ENCODE measurements at regions not wholly inside any gene's neighbourhood (a gene's known extent, or its start where the extent isn't known, plus 50 kb on each side); places are given as distances from the start of the nearest gene placed in this dataset.
"Not testable (repeated sequence)": the region's sequence is repeated elsewhere in the genome, so short reads cannot be mapped to it uniquely, and the experiment has no call there.

GRCh38 chr9:105119156-105119555 lies 125.3 kb upstream of the SLC44A1 start:
- H3K27ac Mint-ChIP-seq, result no peak overlapping the region
- no peaks in the 10 kb centered on the region for H3K27me3 Mint-ChIP-seq
- H3K9me3 Mint-ChIP-seq, result no peaks in the 10 kb centered on the region
- H3K4me3 Mint-ChIP-seq, result no peak overlapping the region
- ATAC-seq (replicated peaks) (no peak), DNase-seq (no peak)
- H3K36me3 Mint-ChIP-seq, result no peaks in the 10 kb centered on the region
- H3K4me1 Mint-ChIP-seq, result peaks cover 17 to 21% of the 10 kb centered on the region in 2 donors

- ATAC-seq (replicated peaks), result no peak
- DNase-seq, result no peak
- Mint-ChIP-seq H3K4me3 (no peak overlapping the region), H3K9me3 (no peaks in the 10 kb centered on the region), H3K36me3 (no peaks in the 10 kb centered on the region), H3K4me1 (peaks cover 0 to 3% of the 10 kb centered on the region in 2 donors), H3K27me3 (no peaks in the 10 kb centered on the region), H3K27ac (no peak overlapping the region)
Measured at GRCh38 chr9:105121861-105122430, 122.5 kb upstream of the SLC44A1 start.

GRCh38 chr9:105124598-105124997 lies 119.9 kb upstream of the SLC44A1 start:
- peaks cover 15 to 17% of the 10 kb centered on the region in 2 donors for H3K4me1 Mint-ChIP-seq
- H3K27ac Mint-ChIP-seq; ATAC-seq (replicated peaks); H3K4me3 Mint-ChIP-seq; H3K27me3 Mint-ChIP-seq; DNase-seq; H3K9me3 Mint-ChIP-seq; H3K36me3 Mint-ChIP-seq: not testable (repeated sequence)

DNA sequence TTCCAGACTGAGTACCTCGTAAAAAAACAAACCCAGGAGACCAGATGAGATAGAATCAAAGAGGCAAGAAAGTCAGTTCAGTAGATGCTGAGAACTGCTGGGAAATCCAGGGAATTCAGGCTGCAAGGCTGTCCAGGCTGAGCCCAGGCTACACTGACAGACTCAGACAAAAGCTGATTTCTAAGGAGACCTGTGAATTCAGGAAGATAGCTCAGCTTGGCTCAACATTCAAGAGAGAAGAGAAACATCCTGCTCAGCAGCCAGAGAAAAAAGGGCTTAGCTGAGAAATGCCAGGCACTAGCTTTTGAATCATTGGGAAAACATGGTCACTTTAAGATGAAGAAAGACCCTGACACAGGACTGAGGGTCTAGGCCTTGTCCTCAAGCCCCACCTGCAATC lies 118.2 kb upstream of the SLC44A1 start:
- ATAC-seq (replicated peaks) (no peak), DNase-seq (no peak)
- Mint-ChIP-seq H3K4me3 (no peak overlapping the region), H3K4me1 (peaks cover 16 to 17% of the 10 kb centered on the region in 2 donors), H3K27me3 (no peaks in the 10 kb centered on the region), H3K27ac (no peak overlapping the region), H3K9me3 (no peaks in the 10 kb centered on the region), H3K36me3 (no peaks in the 10 kb centered on the region)

DNA sequence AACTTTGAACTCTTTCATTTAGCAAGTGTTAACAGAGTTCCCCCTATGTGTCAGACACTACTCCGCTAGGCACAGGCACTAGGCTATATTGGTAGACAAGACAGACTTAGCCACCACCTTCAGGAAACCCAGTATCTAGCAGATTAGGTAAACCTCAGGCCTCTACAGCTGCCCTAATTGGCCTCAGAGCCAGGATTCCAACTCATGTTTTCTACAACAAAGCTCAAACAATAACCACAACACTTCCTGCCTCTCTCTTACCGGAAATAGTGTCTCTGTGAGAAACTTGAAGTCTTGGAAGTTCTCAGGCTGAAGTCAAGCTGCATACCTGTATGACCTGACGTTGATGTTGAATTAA lies 116.6 kb upstream of the SLC44A1 start:
- Mint-ChIP-seq H3K27ac (peak overlapping the region; percentile 25), H3K36me3 (no peaks in the 10 kb centered on the region), H3K27me3 (no peaks in the 10 kb centered on the region), H3K4me1 (peaks cover 14 to 17% of the 10 kb centered on the region in 2 donors), H3K4me3 (no peak overlapping the region), H3K9me3 (no peaks in the 10 kb centered on the region)
- DNase-seq, result no peak
- ATAC-seq (replicated peaks), result peak; percentile 79 to 86

DNA sequence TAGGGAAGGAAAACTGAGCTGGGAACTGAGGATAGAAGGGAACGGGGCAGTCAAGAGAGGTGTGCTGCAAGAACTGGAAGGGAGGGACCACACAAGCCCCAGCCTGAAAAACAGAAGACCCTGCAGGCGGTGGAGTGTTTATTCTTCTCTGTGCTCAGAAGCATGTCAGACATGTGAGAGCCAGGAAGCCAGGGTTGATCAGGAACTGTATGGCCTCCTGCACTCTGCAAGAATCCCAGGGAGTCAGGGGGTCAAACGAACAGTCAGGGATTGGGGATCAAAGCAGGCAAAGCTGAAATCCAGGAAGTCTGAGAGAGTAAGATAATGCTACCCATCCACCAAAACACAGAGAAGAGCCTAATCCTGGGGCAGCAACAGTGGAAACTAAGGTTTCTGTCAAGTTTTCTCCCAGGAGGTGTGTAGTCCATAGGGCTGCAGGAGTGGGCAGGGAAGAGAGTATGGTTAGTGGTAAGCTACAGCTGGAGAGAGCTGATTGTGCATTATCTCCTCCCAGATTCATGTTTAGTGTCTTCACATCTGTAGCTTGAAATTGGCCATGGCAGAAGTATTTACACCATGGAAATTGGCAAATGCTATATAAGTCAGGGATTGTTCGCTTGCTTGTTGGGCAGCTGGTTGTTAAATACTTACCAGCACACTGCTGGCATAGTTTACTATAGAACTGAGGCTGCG lies 115.4 kb upstream of the SLC44A1 start:
- Mint-ChIP-seq H3K27me3 (no peaks in the 10 kb centered on the region), H3K36me3 (no peaks in the 10 kb centered on the region), H3K4me3 (no peak overlapping the region), H3K27ac (no peak overlapping the region), H3K4me1 (peaks cover 14 to 17% of the 10 kb centered on the region in 2 donors), H3K9me3 (no peaks in the 10 kb centered on the region)
- DNase-seq, result no peak
- ATAC-seq (replicated peaks), result no peak

DNA sequence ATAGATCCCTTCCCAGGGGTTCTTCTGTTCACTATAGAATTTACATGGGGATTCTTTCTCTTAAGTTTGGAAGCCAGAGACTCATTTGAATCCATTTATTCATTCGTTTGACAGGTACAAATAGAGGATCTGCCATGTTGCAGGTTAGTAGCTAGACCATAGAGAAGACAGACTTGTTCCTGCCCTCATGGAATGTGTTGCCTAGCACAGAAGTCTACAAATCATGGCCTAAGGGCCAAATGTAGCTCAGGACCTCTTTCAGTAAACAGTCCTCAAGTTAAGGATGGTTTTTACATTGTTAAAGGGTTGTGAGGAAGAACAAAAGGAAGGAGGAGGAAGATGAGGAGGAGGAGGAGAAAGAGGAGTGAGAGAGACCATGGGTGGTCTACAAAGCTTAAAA lies 114.7 kb upstream of the SLC44A1 start:
- Mint-ChIP-seq H3K4me3 (no peak overlapping the region), H3K4me1 (peaks cover 14 to 17% of the 10 kb centered on the region in 2 donors), H3K27ac (no peak overlapping the region)

GRCh38 chr9:105131981-105132380 lies 112.5 kb upstream of the SLC44A1 start:
- Mint-ChIP-seq H3K4me3 (no peak overlapping the region), H3K27me3 (no peaks in the 10 kb centered on the region), H3K36me3 (no peaks in the 10 kb centered on the region), H3K9me3 (no peaks in the 10 kb centered on the region), H3K4me1 (peaks cover 13 to 17% of the 10 kb centered on the region in 2 donors), H3K27ac (no peak overlapping the region)
- ATAC-seq (replicated peaks), result no peak
- DNase-seq, result no peak

More for the DNA sequence above, 114.7 kb upstream of the SLC44A1 start:
- Mint-ChIP-seq H3K9me3 (no peaks in the 10 kb centered on the region), H3K36me3 (no peaks in the 10 kb centered on the region), H3K27me3 (no peaks in the 10 kb centered on the region)
- ATAC-seq (replicated peaks) (no peak), DNase-seq (no peak)

DNA sequence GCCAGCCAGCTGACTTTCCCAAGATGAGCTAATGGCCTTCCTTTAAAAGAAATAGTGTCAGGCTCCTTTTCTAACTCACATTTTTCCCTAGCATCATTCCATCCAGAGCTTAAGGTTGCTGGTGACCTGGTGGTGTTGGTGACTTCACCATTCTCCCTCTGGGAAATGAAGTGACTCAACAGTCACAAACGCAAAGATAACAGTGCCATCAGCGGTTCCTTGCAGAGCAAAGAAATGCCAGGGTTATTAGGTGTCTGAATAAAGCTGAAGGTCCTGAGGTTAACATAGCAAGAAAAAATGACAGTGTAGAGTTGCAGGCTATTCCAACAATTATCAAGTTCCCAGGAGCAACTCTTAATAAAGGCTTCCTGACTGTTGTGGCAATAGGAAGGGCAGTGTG lies 111.8 kb upstream of the SLC44A1 start:
- H3K27me3 Mint-ChIP-seq, result no peaks in the 10 kb centered on the region
- no peak for DNase-seq
- ATAC-seq (replicated peaks), result no peak
- peaks cover 12 to 17% of the 10 kb centered on the region in 2 donors for H3K4me1 Mint-ChIP-seq
- H3K9me3 Mint-ChIP-seq, result no peaks in the 10 kb centered on the region
- H3K4me3 Mint-ChIP-seq, result no peak overlapping the region
- H3K27ac Mint-ChIP-seq, result no peak overlapping the region
- H3K36me3 Mint-ChIP-seq, result no peaks in the 10 kb centered on the region

DNA sequence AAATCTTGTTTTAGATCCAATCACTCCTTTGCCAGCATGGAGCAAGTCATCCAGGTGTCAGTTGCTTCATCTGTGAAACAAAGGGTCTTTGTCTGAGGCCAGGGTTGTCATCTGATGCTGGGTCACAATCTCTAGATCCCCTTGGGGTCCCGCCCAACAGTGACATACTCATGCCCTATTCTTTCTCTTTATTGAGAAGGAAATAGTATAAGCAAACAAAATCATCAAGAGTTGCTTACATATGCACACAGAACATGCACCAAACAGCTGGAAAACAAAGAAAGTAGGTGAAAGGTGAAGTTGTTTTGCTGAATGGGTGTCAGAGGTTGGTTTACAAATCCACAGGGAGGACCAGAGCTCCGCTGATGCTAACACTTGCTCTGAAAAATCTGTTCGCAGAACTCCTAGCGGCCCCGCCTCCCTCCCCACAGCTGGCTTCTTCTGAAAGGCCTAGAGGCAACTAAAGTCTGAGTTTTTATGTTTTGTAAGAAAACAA lies 106.1 kb upstream of the SLC44A1 start:
- ATAC-seq (replicated peaks) (no peak), DNase-seq (no peak)
- Mint-ChIP-seq H3K27me3 (peaks cover 0 to 3% of the 10 kb centered on the region in 2 donors), H3K36me3 (no peaks in the 10 kb centered on the region), H3K9me3 (no peaks in the 10 kb centered on the region), H3K4me1 (peaks cover 6 to 14% of the 10 kb centered on the region in 2 donors), H3K4me3 (no peak overlapping the region), H3K27ac (no peak overlapping the region)

DNA sequence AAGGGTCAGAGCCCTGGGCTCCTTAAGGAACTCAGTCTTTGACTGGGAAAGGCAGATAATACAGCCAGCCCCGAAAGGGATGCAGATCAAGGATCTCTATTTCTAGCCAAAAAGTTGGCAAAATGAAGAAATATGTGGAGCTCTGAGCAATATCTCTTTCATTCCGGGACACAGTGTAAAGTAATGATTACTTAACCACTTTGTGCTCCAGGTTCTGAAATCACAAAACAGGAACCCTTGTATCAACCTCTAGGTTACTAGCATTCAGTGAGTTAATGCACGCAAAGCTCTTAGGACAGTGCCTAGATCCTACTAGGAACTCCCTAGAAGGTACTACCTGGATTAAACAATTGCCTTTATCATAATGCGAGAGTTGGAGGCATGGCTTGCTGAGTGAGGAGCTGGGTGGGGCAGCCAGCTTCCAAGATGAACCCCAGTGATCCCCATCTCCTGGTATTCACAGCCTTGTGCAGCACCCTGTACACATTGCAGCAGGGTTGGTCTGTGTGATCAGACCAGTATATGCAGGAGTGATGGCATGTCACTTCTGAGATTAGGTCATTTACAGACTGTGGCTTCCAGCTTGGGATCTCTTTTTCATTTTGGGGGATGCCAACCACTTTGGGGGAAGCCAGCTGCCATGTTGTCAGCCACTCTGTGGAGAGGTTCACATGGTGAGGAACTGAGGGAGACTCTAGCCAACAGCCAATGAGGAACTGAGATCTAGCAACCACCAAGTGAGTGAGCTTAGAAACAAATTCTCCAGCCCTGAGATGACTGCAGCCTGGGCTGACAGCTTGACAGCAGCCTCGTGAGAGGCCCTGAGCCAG lies 103.1 kb upstream of the SLC44A1 start:
- DNase-seq (no peak), ATAC-seq (replicated peaks) (peak; percentile 94 to 97)
- Mint-ChIP-seq H3K9me3 (no peaks in the 10 kb centered on the region), H3K27ac (no peak overlapping the region), H3K27me3 (peaks cover 0 to 10% of the 10 kb centered on the region in 2 donors), H3K4me1 (peaks cover 6 to 14% of the 10 kb centered on the region in 2 donors), H3K4me3 (no peak overlapping the region), H3K36me3 (no peaks in the 10 kb centered on the region)

DNA sequence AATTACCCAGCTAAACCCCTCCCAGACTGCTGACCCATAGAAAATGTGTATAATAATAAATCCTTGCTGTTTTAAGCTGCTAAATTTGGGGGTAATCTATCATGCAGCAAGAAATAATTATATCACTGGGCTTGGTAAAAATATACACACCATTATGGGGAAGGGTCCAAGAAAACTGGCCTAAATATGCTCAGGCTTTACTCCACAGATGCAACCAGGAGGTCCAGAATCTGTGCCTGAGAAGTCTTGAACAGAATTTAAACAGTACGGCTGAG lies 102.5 kb upstream of the SLC44A1 start:
- no peak overlapping the region for H3K27ac Mint-ChIP-seq

DNA sequence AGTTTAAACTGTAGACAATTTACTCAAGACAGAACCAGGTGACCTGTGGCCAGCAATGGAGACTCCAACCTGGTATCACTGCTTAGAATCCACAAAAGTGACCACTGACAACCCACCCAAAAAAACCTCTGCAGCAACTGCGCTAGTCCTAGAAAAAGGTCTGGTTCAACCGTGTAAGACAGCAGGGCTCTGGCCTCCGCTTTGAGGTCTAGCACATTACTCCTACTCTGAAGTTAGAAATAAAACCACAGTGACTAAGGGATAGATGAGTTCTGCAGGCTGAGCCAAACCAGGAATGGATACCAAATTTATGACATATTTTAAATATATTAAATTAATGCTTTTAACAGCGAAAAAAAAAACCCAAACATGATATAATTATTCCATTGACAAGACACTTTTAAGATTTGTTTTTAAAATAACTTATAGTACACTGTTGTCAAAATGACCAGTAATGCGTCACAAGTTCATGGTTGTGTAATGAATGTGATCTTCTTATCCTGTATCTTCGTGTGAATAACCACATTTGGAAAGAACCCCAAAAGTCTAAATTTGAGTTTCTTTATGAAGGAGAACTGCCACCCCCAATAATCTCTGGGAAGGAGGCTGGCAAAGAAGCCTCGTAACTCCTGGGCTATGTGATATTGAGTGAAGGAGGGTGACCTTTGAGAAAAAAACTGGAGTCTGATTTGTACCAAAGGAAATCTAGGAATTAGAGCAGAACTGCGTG lies 101.9 kb upstream of the SLC44A1 start:
- no peak overlapping the region for H3K27ac Mint-ChIP-seq
- ATAC-seq (replicated peaks), result no peak
- no peaks in the 10 kb centered on the region for H3K9me3 Mint-ChIP-seq

More for the DNA sequence above, 102.5 kb upstream of the SLC44A1 start:
- ATAC-seq (replicated peaks) (no peak), DNase-seq (no peak)
- peaks cover 6 to 14% of the 10 kb centered on the region in 2 donors for H3K4me1 Mint-ChIP-seq
- H3K9me3 Mint-ChIP-seq, result no peaks in the 10 kb centered on the region
- peaks cover 0 to 11% of the 10 kb centered on the region in 2 donors for H3K27me3 Mint-ChIP-seq
- no peaks in the 10 kb centered on the region for H3K36me3 Mint-ChIP-seq
- no peak overlapping the region for H3K4me3 Mint-ChIP-seq

DNA sequence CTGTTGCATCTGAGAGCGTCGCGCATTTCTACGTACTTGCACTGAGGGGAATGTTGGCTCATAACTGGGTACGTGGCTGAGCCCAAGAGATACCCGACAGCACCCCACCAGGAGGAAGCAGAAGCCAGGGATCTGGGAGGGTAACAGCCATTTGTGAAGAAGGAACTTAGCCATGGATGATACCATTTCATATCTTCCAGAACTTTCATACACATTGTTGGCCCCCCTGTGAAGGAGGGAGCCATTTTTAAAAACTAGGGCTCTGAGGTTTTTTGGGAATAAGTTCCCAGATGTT lies 101.4 kb upstream of the SLC44A1 start:
- ATAC-seq (replicated peaks) (no peak), DNase-seq (no peak)
- H3K9me3 Mint-ChIP-seq, result no peaks in the 10 kb centered on the region
- peaks cover 0 to 11% of the 10 kb centered on the region in 2 donors for H3K27me3 Mint-ChIP-seq
- H3K4me1 Mint-ChIP-seq, result peaks cover 6 to 14% of the 10 kb centered on the region in 2 donors
- H3K27ac Mint-ChIP-seq, result no peak overlapping the region
- H3K4me3 Mint-ChIP-seq, result no peak overlapping the region
- H3K36me3 Mint-ChIP-seq, result no peaks in the 10 kb centered on the region

More for the DNA sequence above, 101.9 kb upstream of the SLC44A1 start:
- Mint-ChIP-seq H3K4me1 (peaks cover 6 to 14% of the 10 kb centered on the region in 2 donors), H3K4me3 (no peak overlapping the region), H3K36me3 (no peaks in the 10 kb centered on the region), H3K27me3 (peaks cover 0 to 11% of the 10 kb centered on the region in 2 donors)
- no peak for DNase-seq
